Astrocyte (in vitro differentiated cells and primary cell): ENCODE measurements at regions not wholly inside any gene's neighbourhood (a gene's known extent, or its start where the extent isn't known, plus 50 kb on each side); places are given as distances from the start of the nearest gene placed in this dataset.

Experiments
- DNase-seq: peaks from one replicate; pipeline ENCODE4 v3.0.0-alpha.2; 2010; ENCODE audit warnings: low read depth
- FAIRE-seq: peaks from 2 replicates; lab custom pipeline; 2011; peaks lifted over from hg19 to GRCh38; lab: Jason Lieb, UNC
- H2AFZ ChIP-seq: 2 replicates; pipeline ENCODE4 v1.6.0; 2012; ENCODE audit warnings: low read depth, low read length, inconsistent platforms
- H3K27ac ChIP-seq: 2 replicates; pipeline ENCODE4 v1.5.1; 2011; ENCODE audit warnings: low read depth, low read length, inconsistent platforms
- H3K27me3 ChIP-seq: 2 replicates; pipeline ENCODE4 v1.6.0; 2011; ENCODE audit warnings: low read length, inconsistent platforms; ENCODE audit not compliant: insufficient read depth
- H3K36me3 ChIP-seq: 2 replicates; pipeline ENCODE4 v1.5.1; 2011; ENCODE audit warnings: low read length, inconsistent platforms; ENCODE audit not compliant: insufficient read depth
- H3K4me1 ChIP-seq: 2 replicates; pipeline ENCODE4 v1.5.1; 2011; ENCODE audit warnings: low read length, inconsistent platforms; ENCODE audit not compliant: insufficient read depth
- H3K4me2 ChIP-seq: 2 replicates; pipeline ENCODE4 v1.6.0; 2012; ENCODE audit warnings: low read length, inconsistent platforms
- H3K4me3 ChIP-seq: 2 replicates; pipeline ENCODE4 v1.5.1; 2011; ENCODE audit warnings: low read depth, mild to moderate bottlenecking, low read length, inconsistent platforms; ENCODE audit not compliant: insufficient read depth
- H3K79me2 ChIP-seq: 2 replicates; pipeline ENCODE4 v1.6.0; 2012; ENCODE audit warnings: mild to moderate bottlenecking, low read length, inconsistent platforms; ENCODE audit not compliant: insufficient read depth
- H3K9ac ChIP-seq: 2 replicates; pipeline ENCODE4 v1.6.0; 2012; ENCODE audit warnings: mild to moderate bottlenecking, low read length, inconsistent platforms
- H3K9me3 ChIP-seq: 2 replicates; pipeline ENCODE4 v1.5.1; 2012; ENCODE audit warnings: low read depth, mild to moderate bottlenecking, low read length, inconsistent platforms; ENCODE audit not compliant: insufficient read depth
- H4K20me1 ChIP-seq: 2 replicates; pipeline ENCODE4 v1.6.0; 2012; ENCODE audit warnings: low read length, inconsistent platforms; ENCODE audit not compliant: insufficient read depth
- H3K27ac Mint-ChIP-seq: one replicate; pipeline ENCODE4 v1.8.0; 2021; ENCODE audit warnings: mild to moderate bottlenecking, mixed read lengths; ENCODE audit not compliant: unreplicated experiment
- H3K27me3 Mint-ChIP-seq: one replicate; pipeline ENCODE4 v1.8.0; 2021; ENCODE audit warnings: low read depth, mixed read lengths; ENCODE audit not compliant: unreplicated experiment
- H3K36me3 Mint-ChIP-seq: one replicate; pipeline ENCODE4 v1.8.0; 2021; ENCODE audit warnings: low read depth, mixed read lengths; ENCODE audit not compliant: unreplicated experiment
- H3K4me1 Mint-ChIP-seq: one replicate; pipeline ENCODE4 v1.8.0; 2021; ENCODE audit warnings: low read depth, mixed read lengths; ENCODE audit not compliant: unreplicated experiment
- H3K4me3 Mint-ChIP-seq: one replicate; pipeline ENCODE4 v1.8.0; 2021; ENCODE audit warnings: mild to moderate bottlenecking, moderate library complexity, mixed read lengths; ENCODE audit not compliant: unreplicated experiment
- H3K9me3 Mint-ChIP-seq: one replicate; pipeline ENCODE4 v1.8.0; 2021; ENCODE audit warnings: mild to moderate bottlenecking, mixed read lengths; ENCODE audit not compliant: unreplicated experiment
- EZH2 ChIP-seq: IDR thresholded peaks from 2 replicates; pipeline ENCODE4 v1.6.1; 2012; ENCODE audit warnings: mild to moderate bottlenecking, low read length, inconsistent platforms; ENCODE audit not compliant: insufficient read depth
- TF ChIP-seq, protein P1 (sequence below): IDR thresholded peaks from 2 replicates; pipeline ENCODE4 v1.5.1; 2011; ENCODE audit warnings: low read depth, mild to moderate bottlenecking, inconsistent platforms, low read length, moderate library complexity; ENCODE audit not compliant: insufficient read depth

DNA sequence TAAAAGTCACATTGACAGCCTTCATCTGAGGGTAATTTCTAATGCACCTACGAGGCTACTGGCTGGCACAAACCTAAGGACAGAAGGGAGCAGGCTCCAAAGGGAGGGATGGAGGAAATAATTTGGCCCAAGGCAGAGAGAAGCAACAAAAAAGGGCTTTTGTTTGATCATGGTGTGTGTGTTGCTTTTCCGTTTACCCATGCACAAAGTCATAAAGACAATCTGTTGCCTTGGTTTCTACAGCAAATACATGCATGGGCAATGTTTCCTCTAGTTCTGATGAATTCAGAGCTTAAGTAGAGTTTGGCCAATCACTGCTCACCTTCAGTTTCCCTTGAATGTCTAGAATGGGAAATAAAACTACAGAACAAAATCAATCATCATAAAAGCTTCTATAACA, 262.5 kb upstream of the CAND1 start:
- Histone ChIP-seq H3K79me2 (no peaks in the 10 kb centered on the region), H4K20me1 (peaks cover 2% of the 10 kb centered on the region), H3K4me1 (no peaks in the 10 kb centered on the region), H2AFZ (no peak overlapping the region), H3K9ac (no peak overlapping the region), H3K4me2 (no peak overlapping the region), H3K9me3 (no peaks in the 10 kb centered on the region), H3K36me3 (no peaks in the 10 kb centered on the region), H3K4me3 (no peak overlapping the region), H3K27ac (no peak overlapping the region), H3K27me3 (no peaks in the 10 kb centered on the region)
- Mint-ChIP-seq H3K4me3 (no peak overlapping the region), H3K36me3 (no peaks in the 10 kb centered on the region), H3K4me1 (peaks cover 2% of the 10 kb centered on the region), H3K27me3 (no peaks in the 10 kb centered on the region), H3K27ac (no peak overlapping the region), H3K9me3 (no peaks in the 10 kb centered on the region)
- no peak for DNase-seq
- FAIRE-seq, result no peak
- TF ChIP-seq EZH2, result no peak
- TF ChIP-seq, protein P1, sequence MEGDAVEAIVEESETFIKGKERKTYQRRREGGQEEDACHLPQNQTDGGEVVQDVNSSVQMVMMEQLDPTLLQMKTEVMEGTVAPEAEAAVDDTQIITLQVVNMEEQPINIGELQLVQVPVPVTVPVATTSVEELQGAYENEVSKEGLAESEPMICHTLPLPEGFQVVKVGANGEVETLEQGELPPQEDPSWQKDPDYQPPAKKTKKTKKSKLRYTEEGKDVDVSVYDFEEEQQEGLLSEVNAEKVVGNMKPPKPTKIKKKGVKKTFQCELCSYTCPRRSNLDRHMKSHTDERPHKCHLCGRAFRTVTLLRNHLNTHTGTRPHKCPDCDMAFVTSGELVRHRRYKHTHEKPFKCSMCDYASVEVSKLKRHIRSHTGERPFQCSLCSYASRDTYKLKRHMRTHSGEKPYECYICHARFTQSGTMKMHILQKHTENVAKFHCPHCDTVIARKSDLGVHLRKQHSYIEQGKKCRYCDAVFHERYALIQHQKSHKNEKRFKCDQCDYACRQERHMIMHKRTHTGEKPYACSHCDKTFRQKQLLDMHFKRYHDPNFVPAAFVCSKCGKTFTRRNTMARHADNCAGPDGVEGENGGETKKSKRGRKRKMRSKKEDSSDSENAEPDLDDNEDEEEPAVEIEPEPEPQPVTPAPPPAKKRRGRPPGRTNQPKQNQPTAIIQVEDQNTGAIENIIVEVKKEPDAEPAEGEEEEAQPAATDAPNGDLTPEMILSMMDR, result no peak

DNA sequence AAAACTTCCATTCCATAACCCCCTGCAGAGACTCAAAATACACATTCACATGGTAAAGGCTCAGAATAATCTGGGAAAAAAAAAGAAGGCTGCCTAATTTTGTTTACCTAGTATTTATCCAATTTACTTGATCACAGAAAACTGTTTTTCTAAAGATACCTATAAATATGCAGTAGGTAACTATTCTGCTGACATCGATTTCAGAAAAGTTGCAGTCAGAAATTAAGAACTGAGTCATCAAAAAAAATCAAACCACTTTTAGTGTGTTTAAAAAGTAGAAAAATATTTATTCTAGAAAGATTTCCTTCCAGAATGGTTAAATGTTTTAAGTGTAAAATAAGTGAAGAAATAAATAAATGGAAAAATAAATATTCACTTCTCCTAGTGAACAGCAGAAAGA, 254.5 kb upstream of the CAND1 start:
- H3K27ac ChIP-seq, result no peak overlapping the region
- Mint-ChIP-seq H3K4me3 (no peak overlapping the region), H3K27me3 (no peaks in the 10 kb centered on the region), H3K36me3 (no peaks in the 10 kb centered on the region), H3K4me1 (peaks cover 8% of the 10 kb centered on the region), H3K27ac (no peak overlapping the region), H3K9me3 (no peaks in the 10 kb centered on the region)
- no peak overlapping the region for H3K4me2 ChIP-seq
- TF ChIP-seq, protein P1, result no peak
- TF ChIP-seq EZH2, result no peak
- H4K20me1 ChIP-seq, result no peaks in the 10 kb centered on the region
- no peak overlapping the region for H3K4me3 ChIP-seq
- H3K4me1 ChIP-seq, result no peaks in the 10 kb centered on the region
- no peak overlapping the region for H2AFZ ChIP-seq
- DNase-seq (no peak), FAIRE-seq (no peak)
- no peaks in the 10 kb centered on the region for H3K79me2 ChIP-seq
- no peaks in the 10 kb centered on the region for H3K9me3 ChIP-seq
- H3K27me3 ChIP-seq, result no peaks in the 10 kb centered on the region
- no peaks in the 10 kb centered on the region for H3K36me3 ChIP-seq
- no peak overlapping the region for H3K9ac ChIP-seq

DNA sequence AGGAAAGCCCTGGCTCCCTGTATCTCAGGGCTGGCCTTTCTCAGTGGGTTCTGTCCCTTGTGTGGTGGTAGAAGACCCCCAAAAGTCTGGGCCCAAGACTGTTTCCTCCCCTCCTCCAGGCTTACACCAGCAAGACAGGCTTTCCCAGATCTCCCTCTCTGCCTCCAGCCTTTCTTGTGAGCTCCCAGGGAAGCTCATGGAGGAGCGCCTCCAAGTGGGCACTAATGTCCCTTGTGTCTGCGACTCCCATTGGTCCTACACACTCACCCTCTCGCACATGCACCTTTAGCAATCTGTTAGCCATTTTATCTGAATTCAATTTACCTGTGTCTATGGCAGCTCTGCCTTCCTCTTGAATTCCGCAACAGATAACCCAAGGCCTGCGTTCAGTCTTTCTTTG, 251.1 kb upstream of the CAND1 start:
- Mint-ChIP-seq H3K36me3 (no peaks in the 10 kb centered on the region), H3K9me3 (no peaks in the 10 kb centered on the region), H3K27ac (no peak overlapping the region), H3K4me1 (peaks cover 8% of the 10 kb centered on the region), H3K4me3 (no peak overlapping the region), H3K27me3 (no peaks in the 10 kb centered on the region)
- TF ChIP-seq, protein P1, result no peak
- no peak for TF ChIP-seq EZH2
- FAIRE-seq (no peak), DNase-seq (no peak)
- H2AFZ ChIP-seq, result no peak overlapping the region
- H3K4me1 ChIP-seq, result no peaks in the 10 kb centered on the region
- no peak overlapping the region for H3K9ac ChIP-seq
- H3K4me2 ChIP-seq, result no peak overlapping the region
- H3K27ac ChIP-seq, result no peak overlapping the region
- no peaks in the 10 kb centered on the region for H3K36me3 ChIP-seq
- H4K20me1 ChIP-seq, result no peaks in the 10 kb centered on the region
- no peaks in the 10 kb centered on the region for H3K9me3 ChIP-seq
- no peak overlapping the region for H3K4me3 ChIP-seq
- no peaks in the 10 kb centered on the region for H3K27me3 ChIP-seq
- H3K79me2 ChIP-seq, result no peaks in the 10 kb centered on the region
